ENCODE measurements at regions not wholly inside any gene's neighbourhood (a gene's known extent, or its start where the extent isn't known, plus 50 kb on each side); places are given as distances from the start of the nearest gene placed in this dataset.
"Not testable (repeated sequence)": the region's sequence is repeated elsewhere in the genome, so short reads cannot be mapped to it uniquely, and the experiment has no call there.

DNA sequence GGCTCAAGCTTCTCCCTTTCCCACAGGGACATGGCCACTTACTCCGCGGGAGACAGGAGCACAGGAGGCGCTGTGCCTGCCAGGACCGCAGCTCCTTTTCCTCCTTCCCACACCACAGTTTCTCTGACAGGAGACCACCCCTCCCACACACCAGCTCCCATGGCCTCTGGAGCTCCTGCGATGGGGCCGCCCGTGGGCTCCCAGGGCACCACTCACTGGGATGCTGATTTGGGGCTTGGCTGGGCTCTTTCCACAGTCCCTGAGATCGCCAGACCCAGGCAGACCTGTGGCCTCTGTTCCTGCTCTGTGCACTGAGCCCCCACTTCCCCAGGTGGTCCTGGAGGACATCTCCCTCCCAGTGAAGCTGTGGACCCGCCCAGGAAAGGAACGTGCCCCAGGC, 226.9 kb upstream of the SHH start:
- no peak overlapping the region for H3K4me3 ChIP-seq (ENCODE audit: low read depth, low read length)
- TF ChIP-seq, protein P1, sequence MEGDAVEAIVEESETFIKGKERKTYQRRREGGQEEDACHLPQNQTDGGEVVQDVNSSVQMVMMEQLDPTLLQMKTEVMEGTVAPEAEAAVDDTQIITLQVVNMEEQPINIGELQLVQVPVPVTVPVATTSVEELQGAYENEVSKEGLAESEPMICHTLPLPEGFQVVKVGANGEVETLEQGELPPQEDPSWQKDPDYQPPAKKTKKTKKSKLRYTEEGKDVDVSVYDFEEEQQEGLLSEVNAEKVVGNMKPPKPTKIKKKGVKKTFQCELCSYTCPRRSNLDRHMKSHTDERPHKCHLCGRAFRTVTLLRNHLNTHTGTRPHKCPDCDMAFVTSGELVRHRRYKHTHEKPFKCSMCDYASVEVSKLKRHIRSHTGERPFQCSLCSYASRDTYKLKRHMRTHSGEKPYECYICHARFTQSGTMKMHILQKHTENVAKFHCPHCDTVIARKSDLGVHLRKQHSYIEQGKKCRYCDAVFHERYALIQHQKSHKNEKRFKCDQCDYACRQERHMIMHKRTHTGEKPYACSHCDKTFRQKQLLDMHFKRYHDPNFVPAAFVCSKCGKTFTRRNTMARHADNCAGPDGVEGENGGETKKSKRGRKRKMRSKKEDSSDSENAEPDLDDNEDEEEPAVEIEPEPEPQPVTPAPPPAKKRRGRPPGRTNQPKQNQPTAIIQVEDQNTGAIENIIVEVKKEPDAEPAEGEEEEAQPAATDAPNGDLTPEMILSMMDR (IDR thresholded peaks at IDR 0.05; ENCODE audit: low read depth, low read length, missing control alignments), result no peak
- in situ Hi-C loops (cut with HindIII; ENCODE audit: low sequenced_read_pairs), result no loop called here
- DNase-seq (ENCODE audit: low read depth), result no peak

- no peak overlapping the region for H3K4me3 ChIP-seq (ENCODE audit: low read depth, low read length)
- in situ Hi-C loops (cut with HindIII; ENCODE audit: low sequenced_read_pairs), result no loop called here
- TF ChIP-seq, protein P1 (IDR thresholded peaks at IDR 0.05; ENCODE audit: low read depth, low read length, missing control alignments), result no peak
- DNase-seq (ENCODE audit: low read depth), result no peak
Measured at GRCh38 chr7:156038345-156038744, 226.1 kb upstream of the SHH start.

DNA sequence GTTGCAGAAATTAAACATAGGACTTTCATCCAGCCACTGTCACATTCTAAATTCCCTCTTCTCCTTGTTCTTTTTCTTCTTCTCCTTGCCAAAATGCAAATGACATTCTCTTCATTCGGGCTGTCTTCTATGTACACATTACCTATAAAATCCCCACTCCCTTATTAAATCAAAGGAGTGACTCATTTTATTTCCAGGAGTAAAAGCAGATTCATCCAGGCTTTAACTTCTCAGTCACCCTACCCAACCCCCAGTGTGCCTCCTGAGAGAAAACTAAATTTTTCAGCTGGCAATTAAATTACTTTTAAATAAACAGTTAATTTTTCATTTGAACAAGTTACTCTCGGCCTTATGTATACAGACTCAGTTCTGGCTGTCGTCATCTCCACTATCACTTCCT, 223.9 kb upstream of the SHH start:
- H3K4me3 ChIP-seq (ENCODE audit: low read depth, low read length), result no peak overlapping the region
- in situ Hi-C loops (cut with HindIII; ENCODE audit: low sequenced_read_pairs), result no loop called here
- TF ChIP-seq, protein P1 (IDR thresholded peaks at IDR 0.05; ENCODE audit: low read depth, low read length, missing control alignments), result no peak
- no peak for DNase-seq (ENCODE audit: low read depth)

DNA sequence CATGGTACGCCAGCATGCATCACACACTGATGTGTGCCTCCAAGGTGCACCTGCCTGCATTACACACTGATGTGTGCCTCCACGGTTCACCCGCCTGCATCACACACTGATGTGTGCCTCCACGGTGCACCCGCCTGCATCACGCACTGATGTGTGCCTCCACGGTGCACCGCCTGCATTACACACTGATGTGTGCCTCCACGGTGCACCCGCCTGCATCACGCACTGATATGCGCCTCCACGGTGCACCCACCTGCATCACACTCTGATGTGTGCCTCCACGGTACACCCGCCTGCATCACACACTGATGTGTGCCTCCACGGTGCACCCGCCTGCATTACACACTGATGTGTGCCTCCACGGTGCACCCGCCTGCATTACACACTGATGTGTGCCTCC, 223.1 kb upstream of the SHH start:
- in situ Hi-C loops (cut with HindIII; ENCODE audit: low sequenced_read_pairs); H3K4me3 ChIP-seq (ENCODE audit: low read depth, low read length); DNase-seq (ENCODE audit: low read depth): not testable (repeated sequence)

GRCh38 chr7:156034397-156034796, 222.1 kb upstream of the SHH start:
- no peak overlapping the region for H3K4me3 ChIP-seq (ENCODE audit: low read depth, low read length)
- in situ Hi-C loops (cut with HindIII; ENCODE audit: low sequenced_read_pairs), result no loop called here
- TF ChIP-seq, protein P1 (IDR thresholded peaks at IDR 0.05; ENCODE audit: low read depth, low read length, missing control alignments), result no peak
- DNase-seq (ENCODE audit: low read depth), result no peak

DNA sequence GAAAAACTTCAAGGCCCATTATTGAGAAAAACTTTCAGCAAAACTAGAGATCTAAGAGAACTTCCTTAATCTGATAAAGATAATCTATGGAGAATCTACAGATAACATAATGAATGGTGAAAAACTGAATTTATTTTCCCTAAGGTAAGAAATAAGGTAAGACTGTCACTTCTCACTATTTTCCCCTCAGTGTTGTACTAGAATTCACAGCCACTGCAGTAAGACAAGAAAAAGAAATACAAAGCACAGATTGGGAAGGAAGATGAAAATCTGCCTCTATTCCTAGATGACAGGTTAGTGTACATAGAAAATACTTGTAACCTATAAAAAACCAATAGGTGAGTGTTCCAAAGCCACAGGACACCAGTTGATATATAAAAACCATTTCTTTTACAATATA, 220.7 kb upstream of the SHH start:
- no peak overlapping the region for H3K4me3 ChIP-seq (ENCODE audit: low read depth, low read length)
- DNase-seq (ENCODE audit: low read depth), result no peak
- TF ChIP-seq, protein P1 (IDR thresholded peaks at IDR 0.05; ENCODE audit: low read depth, low read length, missing control alignments), result no peak
- in situ Hi-C loops (cut with HindIII; ENCODE audit: low sequenced_read_pairs), result no loop called here

DNA sequence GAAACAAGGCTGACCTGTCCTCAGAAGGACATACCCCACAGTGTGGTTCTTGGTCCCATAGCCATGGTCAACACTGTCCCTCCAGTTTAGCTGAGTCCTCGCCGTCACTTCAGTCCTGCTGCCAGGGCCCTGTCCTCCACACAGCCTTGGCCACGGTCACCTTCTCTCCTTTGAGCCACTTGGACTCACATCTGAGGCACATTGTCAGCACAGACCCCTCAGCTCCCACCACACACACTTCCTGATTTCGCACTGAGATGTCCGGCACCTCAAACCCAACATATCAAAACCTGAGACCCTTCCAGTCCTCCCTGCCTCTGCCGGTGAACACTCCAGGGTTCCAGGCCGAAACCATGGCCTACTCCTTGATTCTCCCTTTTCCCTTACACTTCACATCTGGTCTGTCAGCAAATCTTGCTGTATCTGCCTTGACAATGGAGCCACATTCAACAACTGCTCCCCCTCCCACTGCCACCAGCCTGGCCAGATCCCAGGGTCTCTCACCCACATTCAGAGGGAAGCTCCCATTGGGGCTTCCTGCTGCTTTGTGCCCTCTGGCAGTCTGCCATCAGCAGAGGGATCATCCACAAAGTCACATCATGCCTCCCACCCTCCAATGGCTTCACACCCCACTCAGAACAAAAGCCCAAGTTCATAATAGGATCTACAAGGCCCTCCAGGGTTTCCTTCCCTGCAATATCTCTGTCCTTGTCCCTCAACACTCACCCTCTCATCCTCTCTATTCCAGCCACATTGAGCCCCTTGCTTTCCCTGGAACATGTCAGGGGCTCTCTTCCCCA, 219.6 kb upstream of the SHH start:
- TF ChIP-seq, protein P1 (IDR thresholded peaks at IDR 0.05; ENCODE audit: low read depth, low read length, missing control alignments), result no peak
- in situ Hi-C loops (cut with HindIII; ENCODE audit: low sequenced_read_pairs), result no loop called here
- DNase-seq (ENCODE audit: low read depth), result no peak
- no peak overlapping the region for H3K4me3 ChIP-seq (ENCODE audit: low read depth, low read length)

Measured in astrocyte of the cerebellum (primary cell).